ENCODE measurements at regions not wholly inside any gene's neighbourhood (a gene's known extent, or its start where the extent isn't known, plus 50 kb on each side); places are given as distances from the start of the nearest gene placed in this dataset.

- H3K27me3 ChIP-seq (ENCODE audit: control insufficient read depth, insufficient read depth, low read length), result peaks cover 7% of the 10 kb centered on the region
- DNase-seq (no peak), ATAC-seq (ENCODE audit: low read depth in 2 of 2) (no peak)
- no peaks in the 10 kb centered on the region for H3K36me3 ChIP-seq (ENCODE audit: control insufficient read depth, insufficient read depth, low read length)
- H3K9me3 Mint-ChIP-seq, result peaks cover 0 to 2% (median 0%) of the 10 kb centered on the region in 7 donors
- H3K27ac Mint-ChIP-seq, result no peak overlapping the region
- peaks cover 5% of the 10 kb centered on the region for H3K27me3 Mint-ChIP-seq
- no peak overlapping the region for H3K4me3 ChIP-seq (ENCODE audit: low read depth, low read length)
- H3K4me3 Mint-ChIP-seq, result no peak overlapping the region
- H3K4me1 Mint-ChIP-seq, result peaks cover 0 to 6% (median 2%) of the 10 kb centered on the region in 4 donors
- H3K27ac ChIP-seq (ENCODE audit: insufficient read depth, low read length, poor library complexity, severe bottlenecking), result no peak overlapping the region
- H3K36me3 Mint-ChIP-seq, result no peaks in the 10 kb centered on the region
- H3K4me1 ChIP-seq (ENCODE audit: control insufficient read depth, insufficient read depth, low read length, poor library complexity, severe bottlenecking), result no peaks in the 10 kb centered on the region
- H3K9me3 ChIP-seq (ENCODE audit: control insufficient read depth in 2 of 2, low read length in 2 of 2), result no peaks in the 10 kb centered on the region
Measured at GRCh38 chr3:5431146-5431545, 243.6 kb downstream of the EDEM1 start.

- Histone ChIP-seq H3K9me3 (ENCODE audit: control insufficient read depth in 2 of 2, low read length in 2 of 2) (no peaks in the 10 kb centered on the region), H3K36me3 (ENCODE audit: control insufficient read depth, insufficient read depth, low read length) (no peaks in the 10 kb centered on the region), H3K27me3 (ENCODE audit: control insufficient read depth, insufficient read depth, low read length) (peaks cover 7% of the 10 kb centered on the region), H3K4me3 (ENCODE audit: low read depth, low read length) (no peak overlapping the region), H3K4me1 (ENCODE audit: control insufficient read depth, insufficient read depth, low read length, poor library complexity, severe bottlenecking) (no peaks in the 10 kb centered on the region), H3K27ac (ENCODE audit: insufficient read depth, low read length, poor library complexity, severe bottlenecking) (no peak overlapping the region)
- H3K27me3 Mint-ChIP-seq, result peaks cover 5% of the 10 kb centered on the region
- no peak overlapping the region for H3K27ac Mint-ChIP-seq
- ATAC-seq (ENCODE audit: low read depth in 2 of 2) (peak in 1 of 2 donors; percentile 15), DNase-seq (no peak)
- no peak overlapping the region for H3K4me3 Mint-ChIP-seq
- no peaks in the 10 kb centered on the region for H3K36me3 Mint-ChIP-seq
- peaks cover 0 to 2% (median 0%) of the 10 kb centered on the region in 7 donors for H3K9me3 Mint-ChIP-seq
- no peaks in the 10 kb centered on the region for H3K4me1 Mint-ChIP-seq
Measured at GRCh38 chr3:5431811-5432378, 244.4 kb downstream of the EDEM1 start.

GRCh38 chr3:5437296-5437782 is 249.8 kb downstream of the EDEM1 start:
- Histone ChIP-seq H3K4me3 (ENCODE audit: low read depth, low read length) (no peak overlapping the region), H3K27me3 (ENCODE audit: control insufficient read depth, insufficient read depth, low read length) (no peaks in the 10 kb centered on the region), H3K36me3 (ENCODE audit: control insufficient read depth, insufficient read depth, low read length) (no peaks in the 10 kb centered on the region), H3K4me1 (ENCODE audit: control insufficient read depth, insufficient read depth, low read length, poor library complexity, severe bottlenecking) (no peaks in the 10 kb centered on the region), H3K9me3 (ENCODE audit: control insufficient read depth in 2 of 2, low read length in 2 of 2) (no peaks in the 10 kb centered on the region), H3K27ac (ENCODE audit: insufficient read depth, low read length, poor library complexity, severe bottlenecking) (no peak overlapping the region)
- DNase-seq, result no peak
- Mint-ChIP-seq H3K27me3 (no peaks in the 10 kb centered on the region), H3K4me3 (no peak overlapping the region), H3K27ac (no peak overlapping the region), H3K4me1 (no peaks in the 10 kb centered on the region), H3K36me3 (no peaks in the 10 kb centered on the region), H3K9me3 (peaks cover 0 to 2% (median 0%) of the 10 kb centered on the region in 7 donors)
- ATAC-seq (ENCODE audit: low read depth in 2 of 2), result no peak

GRCh38 chr3:5437783-5438323 is 250.3 kb downstream of the EDEM1 start:
- Histone ChIP-seq H3K4me1 (ENCODE audit: control insufficient read depth, insufficient read depth, low read length, poor library complexity, severe bottlenecking) (no peaks in the 10 kb centered on the region), H3K27me3 (ENCODE audit: control insufficient read depth, insufficient read depth, low read length) (no peaks in the 10 kb centered on the region), H3K36me3 (ENCODE audit: control insufficient read depth, insufficient read depth, low read length) (no peaks in the 10 kb centered on the region), H3K27ac (ENCODE audit: insufficient read depth, low read length, poor library complexity, severe bottlenecking) (no peak overlapping the region), H3K4me3 (ENCODE audit: low read depth, low read length) (no peak overlapping the region), H3K9me3 (ENCODE audit: control insufficient read depth in 2 of 2, low read length in 2 of 2) (no peaks in the 10 kb centered on the region)
- DNase-seq (no peak), ATAC-seq (ENCODE audit: low read depth in 2 of 2) (no peak)
- Mint-ChIP-seq H3K27me3 (no peaks in the 10 kb centered on the region), H3K4me3 (no peak overlapping the region), H3K36me3 (no peaks in the 10 kb centered on the region), H3K27ac (no peak overlapping the region), H3K9me3 (peaks cover 0 to 2% (median 0%) of the 10 kb centered on the region in 7 donors), H3K4me1 (no peaks in the 10 kb centered on the region)

GRCh38 chr3:5441401-5441800 is 253.9 kb downstream of the EDEM1 start:
- no peaks in the 10 kb centered on the region for H3K36me3 ChIP-seq (ENCODE audit: control insufficient read depth, insufficient read depth, low read length)

GRCh38 chr3:5442106-5442785 is 254.7 kb downstream of the EDEM1 start:
- H3K36me3 ChIP-seq (ENCODE audit: control insufficient read depth, insufficient read depth, low read length), result no peaks in the 10 kb centered on the region
- no peaks in the 10 kb centered on the region for H3K27me3 ChIP-seq (ENCODE audit: control insufficient read depth, insufficient read depth, low read length)
- no peaks in the 10 kb centered on the region for H3K9me3 ChIP-seq (ENCODE audit: control insufficient read depth in 2 of 2, low read length in 2 of 2)
- H3K27me3 Mint-ChIP-seq, result peaks cover 4% of the 10 kb centered on the region
- no peak overlapping the region for H3K27ac Mint-ChIP-seq
- H3K4me3 Mint-ChIP-seq, result no peak overlapping the region
- H3K9me3 Mint-ChIP-seq, result no peaks in the 10 kb centered on the region
- H3K36me3 Mint-ChIP-seq, result no peaks in the 10 kb centered on the region
- DNase-seq (no peak), ATAC-seq (ENCODE audit: low read depth in 2 of 2) (no peak)
- H3K4me1 Mint-ChIP-seq, result no peaks in the 10 kb centered on the region
- H3K4me1 ChIP-seq (ENCODE audit: control insufficient read depth, insufficient read depth, low read length, poor library complexity, severe bottlenecking), result no peaks in the 10 kb centered on the region
- no peak overlapping the region for H3K4me3 ChIP-seq (ENCODE audit: low read depth, low read length)
- H3K27ac ChIP-seq (ENCODE audit: insufficient read depth, low read length, poor library complexity, severe bottlenecking), result no peak overlapping the region

More at GRCh38 chr3:5441401-5441800, 253.9 kb downstream of the EDEM1 start:
- ATAC-seq (ENCODE audit: low read depth in 2 of 2), result no peak
- H3K4me3 Mint-ChIP-seq, result no peak overlapping the region
- H3K27me3 Mint-ChIP-seq, result peaks cover 4% of the 10 kb centered on the region
- H3K4me1 ChIP-seq (ENCODE audit: control insufficient read depth, insufficient read depth, low read length, poor library complexity, severe bottlenecking), result no peaks in the 10 kb centered on the region
- no peak for DNase-seq
- H3K27ac ChIP-seq (ENCODE audit: insufficient read depth, low read length, poor library complexity, severe bottlenecking), result no peak overlapping the region
- no peak overlapping the region for H3K4me3 ChIP-seq (ENCODE audit: low read depth, low read length)
- no peaks in the 10 kb centered on the region for H3K4me1 Mint-ChIP-seq
- no peaks in the 10 kb centered on the region for H3K9me3 ChIP-seq (ENCODE audit: control insufficient read depth in 2 of 2, low read length in 2 of 2)
- H3K9me3 Mint-ChIP-seq, result no peaks in the 10 kb centered on the region
- no peaks in the 10 kb centered on the region for H3K36me3 Mint-ChIP-seq
- H3K27ac Mint-ChIP-seq, result no peak overlapping the region
- no peaks in the 10 kb centered on the region for H3K27me3 ChIP-seq (ENCODE audit: control insufficient read depth, insufficient read depth, low read length)

- ATAC-seq (ENCODE audit: low read depth in 2 of 2) (no peak), DNase-seq (no peak)
- Histone ChIP-seq H3K4me3 (ENCODE audit: low read depth, low read length) (no peak overlapping the region), H3K36me3 (ENCODE audit: control insufficient read depth, insufficient read depth, low read length) (no peaks in the 10 kb centered on the region), H3K4me1 (ENCODE audit: control insufficient read depth, insufficient read depth, low read length, poor library complexity, severe bottlenecking) (no peaks in the 10 kb centered on the region), H3K27me3 (ENCODE audit: control insufficient read depth, insufficient read depth, low read length) (no peaks in the 10 kb centered on the region), H3K27ac (ENCODE audit: insufficient read depth, low read length, poor library complexity, severe bottlenecking) (no peak overlapping the region), H3K9me3 (ENCODE audit: control insufficient read depth in 2 of 2, low read length in 2 of 2) (no peaks in the 10 kb centered on the region)
- Mint-ChIP-seq H3K4me1 (no peaks in the 10 kb centered on the region), H3K27ac (no peak overlapping the region), H3K27me3 (peaks cover 4% of the 10 kb centered on the region), H3K9me3 (no peaks in the 10 kb centered on the region), H3K4me3 (no peak overlapping the region), H3K36me3 (no peaks in the 10 kb centered on the region)
Measured at GRCh38 chr3:5442786-5443138, 255.3 kb downstream of the EDEM1 start.

GRCh38 chr3:5444253-5444652 is 256.7 kb downstream of the EDEM1 start:
- Mint-ChIP-seq H3K27ac (no peak overlapping the region), H3K4me3 (no peak overlapping the region), H3K9me3 (no peaks in the 10 kb centered on the region), H3K27me3 (peaks cover 4% of the 10 kb centered on the region), H3K4me1 (no peaks in the 10 kb centered on the region), H3K36me3 (no peaks in the 10 kb centered on the region)
- Histone ChIP-seq H3K4me3 (ENCODE audit: low read depth, low read length) (no peak overlapping the region), H3K27me3 (ENCODE audit: control insufficient read depth, insufficient read depth, low read length) (no peaks in the 10 kb centered on the region), H3K36me3 (ENCODE audit: control insufficient read depth, insufficient read depth, low read length) (no peaks in the 10 kb centered on the region), H3K27ac (ENCODE audit: insufficient read depth, low read length, poor library complexity, severe bottlenecking) (no peak overlapping the region), H3K4me1 (ENCODE audit: control insufficient read depth, insufficient read depth, low read length, poor library complexity, severe bottlenecking) (no peaks in the 10 kb centered on the region), H3K9me3 (ENCODE audit: control insufficient read depth in 2 of 2, low read length in 2 of 2) (no peaks in the 10 kb centered on the region)
- ATAC-seq (ENCODE audit: low read depth in 2 of 2) (no peak), DNase-seq (no peak)

Data from CD4-positive, CD25-positive, alpha-beta regulatory T cell (primary cell).